ENCODE measurements at regions not wholly inside any gene's neighbourhood (a gene's known extent, or its start where the extent isn't known, plus 50 kb on each side); places are given as distances from the start of the nearest gene placed in this dataset.
"Not testable (repeated sequence)": the region's sequence is repeated elsewhere in the genome, so short reads cannot be mapped to it uniquely, and the experiment has no call there.

DNA sequence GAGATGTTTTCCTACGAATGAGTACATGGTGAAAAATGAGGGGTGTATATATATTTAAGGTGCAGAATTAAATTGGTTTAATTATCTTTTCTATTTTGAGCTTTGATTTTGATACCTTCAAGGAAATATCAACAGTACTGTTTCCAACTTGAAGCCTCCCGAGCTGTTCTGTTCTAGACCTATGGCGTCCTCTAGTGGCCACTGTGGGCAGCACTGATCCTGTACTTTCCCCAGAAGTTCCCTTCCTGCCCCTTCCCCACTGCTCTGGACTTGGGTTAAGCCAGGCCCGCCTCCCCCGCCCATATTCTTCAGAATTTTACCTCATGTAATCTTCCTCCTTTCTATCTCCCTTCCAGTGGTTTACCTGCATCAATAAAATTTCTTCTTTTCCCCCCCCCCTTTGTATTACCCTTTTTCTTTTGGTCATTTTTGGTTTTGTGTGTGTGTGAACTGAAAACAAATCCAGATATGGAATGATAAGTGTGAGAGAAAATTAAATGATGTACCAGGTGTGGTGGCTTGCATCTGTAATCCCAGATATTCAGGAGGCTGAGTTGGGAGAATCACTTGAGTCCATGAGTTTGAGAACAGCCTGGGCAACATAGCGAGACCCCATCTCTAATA lies 1643.5 kb downstream of the TP53TG3F start:
- H3K4me1 ChIP-seq (ENCODE audit: control insufficient read depth in 1 of 2, low read depth in 2 of 2) = no peaks in the 10 kb centered on the region
- H3K27ac ChIP-seq = no peak overlapping the region
- no peaks in the 10 kb centered on the region for H3K9me3 ChIP-seq
- no peak overlapping the region for H3K4me3 ChIP-seq
- no peaks in the 10 kb centered on the region for H3K27me3 ChIP-seq (replicated peaks; ENCODE audit: insufficient read depth)
- no peak for ATAC-seq (ENCODE audit: insufficient number of reproducible peaks, low FRiP score, low read depth)
- no peak for TF ChIP-seq CTCF (IDR thresholded peaks at IDR 0.05)
- no peak for DNase-seq (ENCODE audit: low spot score)
- no peaks in the 10 kb centered on the region for H3K36me3 ChIP-seq

GRCh38 chr16:35111772-35112171 lies 1652.4 kb downstream of the TP53TG3F start:
- H3K9me3 ChIP-seq; DNase-seq (ENCODE audit: low spot score); H3K4me1 ChIP-seq (ENCODE audit: control insufficient read depth in 1 of 2, low read depth in 2 of 2); ATAC-seq (ENCODE audit: insufficient number of reproducible peaks, low FRiP score, low read depth); H3K36me3 ChIP-seq; H3K27ac ChIP-seq; H3K27me3 ChIP-seq (replicated peaks; ENCODE audit: insufficient read depth); H3K4me3 ChIP-seq: not testable (repeated sequence)

- Histone ChIP-seq H3K4me3 (no peak overlapping the region), H3K27me3 (replicated peaks; ENCODE audit: insufficient read depth) (no peaks in the 10 kb centered on the region), H3K9me3 (no peaks in the 10 kb centered on the region), H3K27ac (no peak overlapping the region), H3K36me3 (no peaks in the 10 kb centered on the region), H3K4me1 (ENCODE audit: control insufficient read depth in 1 of 2, low read depth in 2 of 2) (no peaks in the 10 kb centered on the region)
- DNase-seq (ENCODE audit: low spot score) (no peak), ATAC-seq (ENCODE audit: insufficient number of reproducible peaks, low FRiP score, low read depth) (no peak)
- TF ChIP-seq CTCF (IDR thresholded peaks at IDR 0.05) = no peak
These were observed 1672.0 kb downstream of the TP53TG3F start for GRCh38 chr16:35131429-35131828.

GRCh38 chr16:35134471-35134870 lies 1675.1 kb downstream of the TP53TG3F start:
- Histone ChIP-seq H3K9me3 (no peaks in the 10 kb centered on the region), H3K4me1 (ENCODE audit: control insufficient read depth in 1 of 2, low read depth in 2 of 2) (no peaks in the 10 kb centered on the region), H3K4me3 (no peak overlapping the region), H3K36me3 (no peaks in the 10 kb centered on the region), H3K27ac (no peak overlapping the region), H3K27me3 (replicated peaks; ENCODE audit: insufficient read depth) (no peaks in the 10 kb centered on the region)
- ATAC-seq (ENCODE audit: insufficient number of reproducible peaks, low FRiP score, low read depth) (no peak), DNase-seq (ENCODE audit: low spot score) (no peak)
- no peak for TF ChIP-seq CTCF (IDR thresholded peaks at IDR 0.05)

GRCh38 chr16:35140293-35140986 lies 1681.0 kb downstream of the TP53TG3F start:
- no peak for TF ChIP-seq CTCF (IDR thresholded peaks at IDR 0.05)
- no peaks in the 10 kb centered on the region for H3K9me3 ChIP-seq
- H3K4me1 ChIP-seq (ENCODE audit: control insufficient read depth in 1 of 2, low read depth in 2 of 2) = no peaks in the 10 kb centered on the region
- no peaks in the 10 kb centered on the region for H3K27me3 ChIP-seq (replicated peaks; ENCODE audit: insufficient read depth)
- H3K27ac ChIP-seq = no peak overlapping the region
- no peak for DNase-seq (ENCODE audit: low spot score)
- no peak overlapping the region for H3K4me3 ChIP-seq
- H3K36me3 ChIP-seq = no peaks in the 10 kb centered on the region
- ATAC-seq (ENCODE audit: insufficient number of reproducible peaks, low FRiP score, low read depth) = no peak

All from thoracic aorta (tissue), 2 donors.